ENCODE measurements at regions not wholly inside any gene's neighbourhood (a gene's known extent, or its start where the extent isn't known, plus 50 kb on each side); places are given as distances from the start of the nearest gene placed in this dataset.

GRCh38 chr19:28731577-28731976 is 481.4 kb downstream of the UQCRFS1 start:
- DNase-seq (ENCODE audit: low read depth), result no peak
- no peak overlapping the region for H3K4me3 ChIP-seq (ENCODE audit: control insufficient read depth, low read depth, low read length)
- TF ChIP-seq, protein P1, sequence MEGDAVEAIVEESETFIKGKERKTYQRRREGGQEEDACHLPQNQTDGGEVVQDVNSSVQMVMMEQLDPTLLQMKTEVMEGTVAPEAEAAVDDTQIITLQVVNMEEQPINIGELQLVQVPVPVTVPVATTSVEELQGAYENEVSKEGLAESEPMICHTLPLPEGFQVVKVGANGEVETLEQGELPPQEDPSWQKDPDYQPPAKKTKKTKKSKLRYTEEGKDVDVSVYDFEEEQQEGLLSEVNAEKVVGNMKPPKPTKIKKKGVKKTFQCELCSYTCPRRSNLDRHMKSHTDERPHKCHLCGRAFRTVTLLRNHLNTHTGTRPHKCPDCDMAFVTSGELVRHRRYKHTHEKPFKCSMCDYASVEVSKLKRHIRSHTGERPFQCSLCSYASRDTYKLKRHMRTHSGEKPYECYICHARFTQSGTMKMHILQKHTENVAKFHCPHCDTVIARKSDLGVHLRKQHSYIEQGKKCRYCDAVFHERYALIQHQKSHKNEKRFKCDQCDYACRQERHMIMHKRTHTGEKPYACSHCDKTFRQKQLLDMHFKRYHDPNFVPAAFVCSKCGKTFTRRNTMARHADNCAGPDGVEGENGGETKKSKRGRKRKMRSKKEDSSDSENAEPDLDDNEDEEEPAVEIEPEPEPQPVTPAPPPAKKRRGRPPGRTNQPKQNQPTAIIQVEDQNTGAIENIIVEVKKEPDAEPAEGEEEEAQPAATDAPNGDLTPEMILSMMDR (IDR thresholded peaks at IDR 0.05; ENCODE audit: control insufficient read depth, insufficient read depth, low read depth, low read length, missing control alignments), result no peak

DNA sequence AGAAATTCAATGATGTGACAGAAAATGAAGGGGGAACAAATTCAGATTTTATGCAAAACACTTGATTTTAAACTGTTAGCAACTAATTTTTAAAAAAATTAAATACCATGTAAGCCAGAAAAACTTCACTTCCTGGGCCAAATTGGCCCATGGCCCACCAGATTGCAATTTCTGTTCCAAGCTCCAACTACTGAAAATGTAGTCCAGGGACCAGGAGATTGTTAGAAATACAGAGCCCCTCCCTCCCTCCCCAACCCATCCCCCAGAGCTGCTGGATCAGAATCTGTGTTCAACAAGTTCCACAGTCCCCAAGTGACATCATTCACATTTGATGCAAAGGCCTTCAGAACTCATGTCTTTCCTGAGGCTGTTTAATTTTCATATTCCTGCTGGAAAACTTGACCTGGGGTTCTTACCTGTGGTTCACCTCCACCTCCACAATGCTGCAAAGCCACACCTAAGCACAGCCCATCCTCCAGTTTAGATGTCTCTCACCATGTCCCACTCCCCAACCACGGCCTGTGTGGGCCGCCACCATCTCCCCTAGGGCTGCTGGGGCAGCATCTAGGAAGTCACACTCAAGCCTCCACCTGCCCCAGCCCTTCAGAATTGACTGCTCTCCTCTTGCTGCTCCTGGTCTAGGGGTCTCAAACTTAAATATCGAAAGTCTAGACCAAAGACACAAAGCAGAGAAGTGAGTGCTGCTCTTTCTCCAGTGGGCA is 482.0 kb downstream of the UQCRFS1 start:
- no peak for DNase-seq (ENCODE audit: low read depth)
- TF ChIP-seq, protein P1 (IDR thresholded peaks at IDR 0.05; ENCODE audit: control insufficient read depth, insufficient read depth, low read depth, low read length, missing control alignments), result no peak
- no peak overlapping the region for H3K4me3 ChIP-seq (ENCODE audit: control insufficient read depth, low read depth, low read length)

DNA sequence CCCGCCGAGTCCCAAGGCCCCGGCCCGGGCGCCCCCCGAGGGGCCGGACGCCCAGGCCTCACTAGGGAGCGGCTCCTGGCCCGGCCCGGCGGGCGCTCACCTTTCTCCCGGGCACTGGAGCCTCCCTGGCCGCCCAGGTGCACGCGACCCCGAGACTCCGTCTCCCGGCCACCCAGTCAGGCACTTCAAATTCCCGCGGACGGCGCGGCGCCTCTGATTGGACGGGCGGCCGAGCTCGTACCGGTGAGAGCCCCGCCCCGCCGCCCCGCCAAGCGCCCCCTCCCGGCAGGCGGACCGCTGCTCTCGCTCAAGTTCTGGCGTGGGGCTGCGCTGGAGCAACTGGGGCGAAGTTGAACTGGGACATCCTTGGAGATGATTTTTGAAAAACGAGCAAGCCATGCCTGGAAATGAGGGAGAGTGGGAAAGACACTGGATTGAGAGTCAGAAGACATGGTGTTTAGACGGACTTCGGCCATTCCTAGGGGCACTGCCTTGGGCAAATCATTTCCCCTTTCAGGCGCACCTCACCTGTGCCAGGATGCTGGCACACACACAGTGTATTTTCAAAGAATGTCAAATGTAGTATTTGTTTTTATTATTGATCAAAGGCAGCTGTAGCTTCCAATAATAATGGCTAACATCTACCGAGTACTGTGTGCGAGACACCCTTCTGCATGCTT is 485.3 kb downstream of the UQCRFS1 start:
- DNase-seq (ENCODE audit: low read depth), result no peak
- no peak overlapping the region for H3K4me3 ChIP-seq (ENCODE audit: control insufficient read depth, low read depth, low read length)
- TF ChIP-seq, protein P1 (IDR thresholded peaks at IDR 0.05; ENCODE audit: control insufficient read depth, insufficient read depth, low read depth, low read length, missing control alignments), result no peak

DNA sequence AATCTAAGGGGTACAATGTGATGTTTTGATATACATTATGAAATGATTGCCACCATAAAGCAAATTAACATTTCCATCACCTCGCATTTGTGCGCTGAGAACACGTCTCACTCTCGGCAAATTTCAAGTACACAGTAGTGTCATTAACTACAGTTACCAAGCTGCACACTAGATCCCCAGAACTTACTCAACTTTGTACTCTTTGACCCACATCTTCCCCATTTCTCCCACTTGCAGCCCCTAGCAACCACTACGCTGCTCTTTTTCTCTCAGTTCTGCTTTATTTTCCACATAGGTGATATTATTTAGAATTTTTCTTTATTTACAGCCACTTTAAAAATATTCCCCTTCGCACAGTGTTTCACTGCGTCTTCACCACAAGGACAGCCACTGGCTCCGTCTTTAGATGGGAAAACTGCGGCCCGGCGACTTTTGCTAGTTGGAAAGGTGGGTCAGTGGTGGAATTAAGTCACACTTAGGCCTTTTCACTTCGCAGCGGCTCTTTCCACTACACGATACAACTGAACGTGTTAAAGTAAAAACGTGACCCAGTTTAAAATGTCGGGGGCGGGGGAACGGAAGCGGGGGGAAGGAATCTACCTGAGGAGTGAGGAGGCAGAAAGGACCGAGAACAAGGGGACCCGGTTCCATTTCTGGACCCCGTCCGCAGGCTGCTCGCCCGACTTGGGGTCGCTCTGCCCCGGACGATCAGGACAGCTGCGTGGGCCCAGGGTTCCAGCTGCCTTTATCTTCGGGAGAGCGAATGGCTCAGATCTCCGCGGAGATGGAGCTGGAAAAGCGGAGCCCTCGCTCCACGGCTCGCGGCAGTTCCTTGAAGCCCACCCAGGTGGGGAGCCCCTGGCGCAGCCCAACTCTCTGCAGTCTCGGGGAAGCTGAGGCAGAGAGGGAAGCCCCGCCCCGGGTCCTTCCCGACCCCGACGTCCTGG is 486.1 kb downstream of the UQCRFS1 start:
- DNase-seq (ENCODE audit: low read depth), result no peak
- H3K4me3 ChIP-seq (ENCODE audit: control insufficient read depth, low read depth, low read length), result no peak overlapping the region
- TF ChIP-seq, protein P1 (IDR thresholded peaks at IDR 0.05; ENCODE audit: control insufficient read depth, insufficient read depth, low read depth, low read length, missing control alignments), result no peak

DNA sequence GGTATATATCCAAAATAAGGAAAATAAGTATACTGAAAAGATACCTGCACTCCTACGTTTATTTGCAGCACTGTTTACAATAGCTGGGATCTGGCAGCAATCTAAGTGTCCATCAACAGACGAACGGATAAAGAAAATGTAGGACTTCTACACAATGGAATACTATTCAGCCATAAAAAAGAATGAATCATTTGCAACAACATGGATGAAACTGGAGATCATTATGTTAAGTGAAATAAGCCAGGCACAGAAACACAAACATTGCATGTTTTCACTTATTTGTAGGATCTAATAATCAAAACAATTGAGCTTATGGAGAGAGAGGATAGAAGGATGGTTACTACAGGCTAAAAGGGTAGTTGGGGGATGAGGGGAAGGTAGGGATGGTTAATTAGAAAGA is 494.0 kb downstream of the UQCRFS1 start:
- DNase-seq (ENCODE audit: low read depth), result no peak
- no peak overlapping the region for H3K4me3 ChIP-seq (ENCODE audit: control insufficient read depth, low read depth, low read length)
- TF ChIP-seq, protein P1 (IDR thresholded peaks at IDR 0.05; ENCODE audit: control insufficient read depth, insufficient read depth, low read depth, low read length, missing control alignments), result no peak

DNA sequence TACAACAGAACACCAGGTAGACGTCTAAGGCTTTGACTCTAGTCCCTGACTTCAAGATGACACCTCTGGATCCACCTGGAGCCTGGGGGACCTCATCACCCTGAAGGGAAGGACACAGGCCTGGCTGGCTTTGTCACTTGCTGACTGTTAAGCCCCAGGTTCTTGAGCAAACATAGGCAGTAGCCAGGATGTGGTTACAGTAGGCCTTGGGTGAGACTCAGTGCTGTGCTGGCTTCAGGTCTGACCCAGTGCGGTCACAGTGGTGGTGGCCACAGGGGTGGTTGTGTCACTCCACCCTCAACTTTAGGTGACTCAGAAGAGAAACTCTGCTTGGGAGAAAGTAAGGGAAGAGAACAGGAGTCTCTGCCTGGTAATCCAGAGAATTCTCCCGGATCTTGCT is 497.8 kb downstream of the UQCRFS1 start:
- DNase-seq (ENCODE audit: low read depth), result no peak
- TF ChIP-seq, protein P1 (IDR thresholded peaks at IDR 0.05; ENCODE audit: control insufficient read depth, insufficient read depth, low read depth, low read length, missing control alignments), result no peak

More for the DNA sequence above, 497.8 kb downstream of the UQCRFS1 start:
- H3K4me3 ChIP-seq (ENCODE audit: control insufficient read depth, low read depth, low read length), result no peak overlapping the region
